ENCODE measurements at regions not wholly inside any gene's neighbourhood (a gene's known extent, or its start where the extent isn't known, plus 50 kb on each side); places are given as distances from the start of the nearest gene placed in this dataset.

DNA sequence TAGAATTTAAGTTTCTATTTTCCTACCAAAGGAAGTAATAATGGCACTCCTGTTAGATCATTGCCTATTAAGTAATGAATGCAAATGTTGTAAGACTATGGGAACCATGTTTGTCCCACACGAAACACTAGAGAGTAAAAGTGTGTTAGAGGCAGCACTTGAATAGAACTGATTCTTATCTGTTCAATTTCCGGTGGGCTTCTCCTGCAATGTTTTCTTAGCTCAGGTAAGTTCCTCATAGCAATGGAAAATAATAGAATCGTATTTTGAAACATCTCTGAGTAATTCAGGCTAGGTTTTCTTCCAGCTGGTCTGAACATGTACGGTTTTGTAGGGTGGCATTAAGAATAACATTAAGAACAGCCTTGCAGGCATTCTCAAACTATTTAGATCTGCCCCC is 145.3 kb upstream of the LIPC start:
- TF ChIP-seq, protein P1, sequence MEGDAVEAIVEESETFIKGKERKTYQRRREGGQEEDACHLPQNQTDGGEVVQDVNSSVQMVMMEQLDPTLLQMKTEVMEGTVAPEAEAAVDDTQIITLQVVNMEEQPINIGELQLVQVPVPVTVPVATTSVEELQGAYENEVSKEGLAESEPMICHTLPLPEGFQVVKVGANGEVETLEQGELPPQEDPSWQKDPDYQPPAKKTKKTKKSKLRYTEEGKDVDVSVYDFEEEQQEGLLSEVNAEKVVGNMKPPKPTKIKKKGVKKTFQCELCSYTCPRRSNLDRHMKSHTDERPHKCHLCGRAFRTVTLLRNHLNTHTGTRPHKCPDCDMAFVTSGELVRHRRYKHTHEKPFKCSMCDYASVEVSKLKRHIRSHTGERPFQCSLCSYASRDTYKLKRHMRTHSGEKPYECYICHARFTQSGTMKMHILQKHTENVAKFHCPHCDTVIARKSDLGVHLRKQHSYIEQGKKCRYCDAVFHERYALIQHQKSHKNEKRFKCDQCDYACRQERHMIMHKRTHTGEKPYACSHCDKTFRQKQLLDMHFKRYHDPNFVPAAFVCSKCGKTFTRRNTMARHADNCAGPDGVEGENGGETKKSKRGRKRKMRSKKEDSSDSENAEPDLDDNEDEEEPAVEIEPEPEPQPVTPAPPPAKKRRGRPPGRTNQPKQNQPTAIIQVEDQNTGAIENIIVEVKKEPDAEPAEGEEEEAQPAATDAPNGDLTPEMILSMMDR (IDR thresholded peaks at IDR 0.05; ENCODE audit: low read length) = no peak
- no peak for TF ChIP-seq EZH2 (IDR thresholded peaks at IDR 0.05; ENCODE audit: borderline replicate concordance, low read length)
- Histone ChIP-seq H3K27ac (ENCODE audit: low read depth, low read length, poor library complexity, severe bottlenecking) (no peak overlapping the region), H3F3A (ENCODE audit: insufficient read depth, low read length) (no peaks in the 10 kb centered on the region), H3K4me3 (ENCODE audit: low read depth, low read length, poor library complexity, severe bottlenecking) (no peak overlapping the region), H3K9me2 (ENCODE audit: low read depth, low read length) (no peaks in the 10 kb centered on the region), H3K9me3 (ENCODE audit: low read length) (no peaks in the 10 kb centered on the region), H4K20me1 (ENCODE audit: insufficient read depth, low read length) (no peaks in the 10 kb centered on the region), H3K36me3 (ENCODE audit: insufficient read depth, low read length) (no peaks in the 10 kb centered on the region), H3K4me1 (ENCODE audit: insufficient read depth, low read length, severe bottlenecking) (peaks cover 6% of the 10 kb centered on the region), H3K79me2 (ENCODE audit: insufficient read depth, low read length) (no peaks in the 10 kb centered on the region), H3K27me3 (ENCODE audit: insufficient read depth, low read length) (no peaks in the 10 kb centered on the region), H3K4me2 (ENCODE audit: low read length) (no peak overlapping the region), H2AFZ (ENCODE audit: low read length) (no peak overlapping the region), H3K9ac (ENCODE audit: low read length) (no peak overlapping the region)

DNA sequence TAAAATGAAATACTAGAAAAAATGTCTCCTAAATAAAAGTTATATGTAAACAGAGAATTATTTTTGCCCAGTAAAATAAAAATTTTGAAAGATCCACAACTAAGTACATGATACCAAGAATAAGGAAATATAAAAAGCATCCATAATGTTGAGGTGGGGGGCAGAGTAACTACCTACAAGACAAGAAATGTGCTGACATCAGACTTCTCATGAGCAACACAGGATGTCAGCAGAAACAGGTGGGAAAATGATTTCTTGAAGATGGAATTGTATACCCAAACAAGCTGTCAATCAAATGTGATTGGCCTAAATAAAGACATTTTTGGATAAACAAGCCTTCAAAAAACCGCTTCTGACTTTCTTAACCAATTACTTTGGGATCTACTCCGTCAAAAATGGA is 143.9 kb upstream of the LIPC start:
- H3K79me2 ChIP-seq (ENCODE audit: insufficient read depth, low read length) = no peaks in the 10 kb centered on the region
- H3K4me3 ChIP-seq (ENCODE audit: low read depth, low read length, poor library complexity, severe bottlenecking) = no peak overlapping the region
- H3K36me3 ChIP-seq (ENCODE audit: insufficient read depth, low read length) = no peaks in the 10 kb centered on the region
- H3K4me2 ChIP-seq (ENCODE audit: low read length) = no peak overlapping the region
- H3K27ac ChIP-seq (ENCODE audit: low read depth, low read length, poor library complexity, severe bottlenecking) = no peak overlapping the region
- no peak overlapping the region for H3K9ac ChIP-seq (ENCODE audit: low read length)
- H3K4me1 ChIP-seq (ENCODE audit: insufficient read depth, low read length, severe bottlenecking) = peaks cover 9% of the 10 kb centered on the region
- TF ChIP-seq, protein P1 (IDR thresholded peaks at IDR 0.05; ENCODE audit: low read length) = no peak
- no peak for TF ChIP-seq EZH2 (IDR thresholded peaks at IDR 0.05; ENCODE audit: borderline replicate concordance, low read length)
- H3K27me3 ChIP-seq (ENCODE audit: insufficient read depth, low read length) = no peaks in the 10 kb centered on the region
- H4K20me1 ChIP-seq (ENCODE audit: insufficient read depth, low read length) = no peaks in the 10 kb centered on the region
- H3F3A ChIP-seq (ENCODE audit: insufficient read depth, low read length) = no peaks in the 10 kb centered on the region
- no peaks in the 10 kb centered on the region for H3K9me2 ChIP-seq (ENCODE audit: low read depth, low read length)
- no peak overlapping the region for H2AFZ ChIP-seq (ENCODE audit: low read length)
- H3K9me3 ChIP-seq (ENCODE audit: low read length) = no peaks in the 10 kb centered on the region

DNA sequence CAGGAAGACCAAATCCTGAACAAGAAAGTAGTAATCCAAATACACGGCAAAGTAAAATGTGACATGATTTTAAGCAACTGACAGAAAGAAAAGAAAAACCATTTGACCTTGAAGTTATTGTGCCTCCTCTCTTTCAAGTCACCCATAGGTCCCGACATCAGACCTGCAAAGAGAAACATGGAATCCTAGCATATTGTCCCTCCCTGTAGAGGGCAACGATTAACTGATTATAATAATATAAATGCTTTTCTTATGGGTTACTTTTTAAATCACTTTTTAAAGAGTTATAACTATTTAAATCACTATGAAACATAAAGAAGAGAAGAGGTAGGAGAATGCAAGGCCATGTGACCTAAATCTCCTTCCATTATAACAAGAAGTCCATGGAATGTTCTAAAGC is 143.2 kb upstream of the LIPC start:
- H3K79me2 ChIP-seq (ENCODE audit: insufficient read depth, low read length) = no peaks in the 10 kb centered on the region
- H3K27ac ChIP-seq (ENCODE audit: low read depth, low read length, poor library complexity, severe bottlenecking) = no peak overlapping the region
- H3K27me3 ChIP-seq (ENCODE audit: insufficient read depth, low read length) = no peaks in the 10 kb centered on the region
- H4K20me1 ChIP-seq (ENCODE audit: insufficient read depth, low read length) = no peaks in the 10 kb centered on the region
- H3F3A ChIP-seq (ENCODE audit: insufficient read depth, low read length) = no peaks in the 10 kb centered on the region
- no peak overlapping the region for H3K4me3 ChIP-seq (ENCODE audit: low read depth, low read length, poor library complexity, severe bottlenecking)
- TF ChIP-seq, protein P1 (IDR thresholded peaks at IDR 0.05; ENCODE audit: low read length) = no peak
- TF ChIP-seq EZH2 (IDR thresholded peaks at IDR 0.05; ENCODE audit: borderline replicate concordance, low read length) = no peak
- H3K9me3 ChIP-seq (ENCODE audit: low read length) = no peaks in the 10 kb centered on the region
- H3K36me3 ChIP-seq (ENCODE audit: insufficient read depth, low read length) = no peaks in the 10 kb centered on the region
- H3K9me2 ChIP-seq (ENCODE audit: low read depth, low read length) = no peaks in the 10 kb centered on the region
- H2AFZ ChIP-seq (ENCODE audit: low read length) = no peak overlapping the region
- H3K9ac ChIP-seq (ENCODE audit: low read length) = no peak overlapping the region
- no peak overlapping the region for H3K4me2 ChIP-seq (ENCODE audit: low read length)
- H3K4me1 ChIP-seq (ENCODE audit: insufficient read depth, low read length, severe bottlenecking) = peaks cover 12% of the 10 kb centered on the region
